SK-N-MC (cell line): ENCODE measurements at regions not wholly inside any gene's neighbourhood (a gene's known extent, or its start where the extent isn't known, plus 50 kb on each side); places are given as distances from the start of the nearest gene placed in this dataset.
"Not testable (repeated sequence)": the region's sequence is repeated elsewhere in the genome, so short reads cannot be mapped to it uniquely, and the experiment has no call there.

Source experiments
- DNase-seq: peaks from one replicate; pipeline ENCODE4 v3.0.0-alpha.2; 2011; ENCODE audit warnings: low read depth, low spot score
- H3K27ac ChIP-seq: fragments of 200-600 bp; sonication (generic); 2 replicates; pipeline ENCODE4 v1.5.1; 2016; ENCODE audit warnings: mixed run types
- H3K36me3 ChIP-seq: fragments of 200-600 bp; sonication (generic); 2 replicates; pipeline ENCODE4 v1.6.1; 2017; ENCODE audit warnings: antibody characterized with exemption, low read length, mixed read lengths; ENCODE audit not compliant: insufficient read depth
- H3K4me3 ChIP-seq: fragments of 200-600 bp; sonication (generic); 2 replicates; pipeline ENCODE4 v1.5.1; 2016
- H3K9ac ChIP-seq: fragments of 200-600 bp; sonication (generic); 2 replicates; pipeline ENCODE4 v1.8.0; 2017; ENCODE audit warnings: mixed run types, mixed read lengths; ENCODE audit not compliant: insufficient read length
- H3K9me3 ChIP-seq: fragments of 200-600 bp; sonication (generic); 2 replicates; pipeline ENCODE4 v1.6.1; 2017; ENCODE audit warnings: low read depth, mild to moderate bottlenecking, antibody characterized with exemption, low read length, moderate library complexity, mixed read lengths
- EZH2 ChIP-seq: fragments of 200-600 bp; sonication (generic); IDR thresholded peaks from one replicate; pipeline ENCODE4 v1.6.1; 2017; ENCODE audit warnings: antibody characterized with exemption
- FOXP2 ChIP-seq: optimal IDR thresholded peaks from 2 replicates; pipeline ENCODE3; 2011; ENCODE audit warnings: mild to moderate bottlenecking, moderate library complexity; ENCODE audit not compliant: insufficient read depth; ENCODE audit errors: extremely low read length, control extremely low read depth
- POLR2AphosphoS5 ChIP-seq: IDR thresholded peaks from 2 replicates; pipeline ENCODE4 v1.6.1; 2012; ENCODE audit warnings: mild to moderate bottlenecking, low read depth, low read length, borderline replicate concordance

DNA sequence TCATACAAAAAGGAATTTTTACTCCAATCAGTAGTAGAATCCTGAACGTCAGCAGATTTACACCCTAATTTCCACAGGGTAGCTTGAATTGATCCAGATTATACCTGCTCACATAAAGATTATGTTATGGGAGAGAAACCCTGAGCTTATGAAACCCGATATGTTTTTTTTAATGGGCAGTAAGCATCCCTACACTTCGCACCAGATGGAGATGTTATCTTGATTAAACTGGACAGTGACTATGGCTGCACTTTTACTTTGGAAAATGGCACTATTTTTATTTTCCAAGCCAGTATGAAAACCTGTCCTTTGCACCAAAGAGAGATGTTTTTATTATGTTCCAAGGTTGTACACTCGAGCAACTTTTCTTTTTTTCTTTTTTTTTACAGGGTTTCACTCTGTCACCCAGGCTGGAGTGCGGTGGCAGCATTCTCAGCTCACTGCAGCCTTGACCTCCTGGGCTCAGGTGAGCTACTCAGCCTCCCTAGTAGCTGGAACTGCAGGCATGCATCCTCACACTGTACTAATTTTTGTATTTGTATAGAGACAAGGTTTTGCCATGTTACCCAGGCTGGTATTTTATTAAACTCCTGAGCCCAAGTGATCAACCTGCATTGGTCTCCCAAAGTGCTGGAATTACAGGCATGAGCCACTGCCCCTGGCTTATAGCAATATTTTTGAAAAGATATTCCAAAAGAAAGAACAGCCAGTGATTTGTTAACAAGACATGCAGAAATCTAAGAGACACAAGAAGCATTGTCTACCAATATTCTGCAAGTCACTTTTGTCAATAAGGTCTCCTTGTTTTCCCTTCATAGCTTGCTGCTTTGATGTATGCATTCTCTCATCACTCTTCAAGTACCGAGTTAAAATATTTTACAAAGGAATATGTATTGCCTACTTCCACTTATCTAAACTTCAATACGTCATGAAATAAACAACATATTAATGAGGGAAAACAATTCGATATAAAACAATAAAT is 1412.6 kb downstream of the ZPLD1 start:
- no peaks in the 10 kb centered on the region for H3K9me3 ChIP-seq
- no peaks in the 10 kb centered on the region for H3K36me3 ChIP-seq
- no peak overlapping the region for H3K4me3 ChIP-seq
- DNase-seq = no peak
- no peak overlapping the region for H3K27ac ChIP-seq
- no peak for TF ChIP-seq POLR2AphosphoS5
- no peak for TF ChIP-seq EZH2
- no peak for TF ChIP-seq FOXP2
- H3K9ac ChIP-seq = no peak overlapping the region

- Histone ChIP-seq H3K36me3 (no peaks in the 10 kb centered on the region), H3K27ac (no peak overlapping the region), H3K9ac (no peak overlapping the region), H3K4me3 (no peak overlapping the region), H3K9me3 (no peaks in the 10 kb centered on the region)
- TF ChIP-seq EZH2 = no peak
- TF ChIP-seq FOXP2 = no peak
- no peak for TF ChIP-seq POLR2AphosphoS5
- no peak for DNase-seq
Observed at GRCh38 chr3:103851793-103852192, 1417.0 kb downstream of the ZPLD1 start.

DNA sequence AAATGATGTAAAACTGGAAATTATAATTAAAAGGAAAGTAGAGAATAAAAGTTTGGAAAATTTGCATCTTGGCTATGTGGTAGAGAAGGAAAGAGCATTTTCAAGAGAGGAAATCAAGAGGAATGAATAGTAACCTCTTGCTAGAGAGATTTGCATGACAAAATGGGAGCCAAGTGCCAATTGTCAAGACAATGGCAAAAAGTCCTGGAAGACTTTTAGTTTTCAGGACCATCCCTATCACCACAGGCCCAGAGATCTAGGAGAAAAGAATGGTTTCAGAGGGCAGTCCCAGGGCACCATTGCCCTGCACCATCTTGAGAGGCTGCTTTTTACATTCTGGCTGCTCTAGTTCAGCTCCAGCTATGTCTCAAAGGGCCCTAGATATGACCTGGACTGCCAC is 1427.6 kb downstream of the ZPLD1 start:
- Histone ChIP-seq H3K9me3 (no peaks in the 10 kb centered on the region), H3K27ac (no peak overlapping the region), H3K9ac (no peak overlapping the region), H3K4me3 (no peak overlapping the region), H3K36me3 (no peaks in the 10 kb centered on the region)
- no peak for DNase-seq
- TF ChIP-seq POLR2AphosphoS5 = no peak
- no peak for TF ChIP-seq EZH2

GRCh38 chr3:103863381-103863780 is 1428.6 kb downstream of the ZPLD1 start:
- no peaks in the 10 kb centered on the region for H3K9me3 ChIP-seq

GRCh38 chr3:103866113-103866512 is 1431.3 kb downstream of the ZPLD1 start:
- no peaks in the 10 kb centered on the region for H3K9me3 ChIP-seq
- no peak overlapping the region for H3K4me3 ChIP-seq
- no peaks in the 10 kb centered on the region for H3K36me3 ChIP-seq
- TF ChIP-seq FOXP2 = no peak
- no peak for TF ChIP-seq POLR2AphosphoS5
- no peak for TF ChIP-seq EZH2
- no peak for DNase-seq
- no peak overlapping the region for H3K27ac ChIP-seq
- H3K9ac ChIP-seq = no peak overlapping the region

More at GRCh38 chr3:103863381-103863780, 1428.6 kb downstream of the ZPLD1 start:
- no peak for TF ChIP-seq FOXP2
- no peak for TF ChIP-seq EZH2
- TF ChIP-seq POLR2AphosphoS5 = no peak
- Histone ChIP-seq H3K36me3 (no peaks in the 10 kb centered on the region), H3K27ac (no peak overlapping the region), H3K9ac (no peak overlapping the region), H3K4me3 (no peak overlapping the region)
- no peak for DNase-seq

DNA sequence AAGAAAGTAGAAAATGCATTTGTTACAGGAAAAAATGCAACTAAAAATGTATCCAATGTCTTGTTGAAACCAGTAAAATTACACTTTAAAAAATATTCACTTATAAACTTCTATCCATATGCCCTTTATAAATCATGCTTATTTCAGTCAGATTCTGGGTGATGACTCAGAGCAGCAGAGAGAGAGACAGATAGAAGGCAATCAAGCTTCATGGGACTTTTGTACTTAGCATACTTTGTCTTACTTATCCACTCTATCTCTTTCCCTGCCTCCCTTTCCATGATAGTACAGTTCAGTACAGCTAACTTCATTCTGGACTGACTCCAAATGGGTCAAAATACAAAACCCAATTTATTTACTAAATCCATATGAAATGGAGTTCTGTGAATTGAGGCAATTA is 1438.2 kb downstream of the ZPLD1 start:
- no peak overlapping the region for H3K27ac ChIP-seq
- H3K36me3 ChIP-seq = no peaks in the 10 kb centered on the region
- no peak overlapping the region for H3K4me3 ChIP-seq
- no peaks in the 10 kb centered on the region for H3K9me3 ChIP-seq
- no peak for DNase-seq
- TF ChIP-seq POLR2AphosphoS5 (no peak), EZH2 (no peak), FOXP2 (no peak)
- H3K9ac ChIP-seq = no peak overlapping the region

DNA sequence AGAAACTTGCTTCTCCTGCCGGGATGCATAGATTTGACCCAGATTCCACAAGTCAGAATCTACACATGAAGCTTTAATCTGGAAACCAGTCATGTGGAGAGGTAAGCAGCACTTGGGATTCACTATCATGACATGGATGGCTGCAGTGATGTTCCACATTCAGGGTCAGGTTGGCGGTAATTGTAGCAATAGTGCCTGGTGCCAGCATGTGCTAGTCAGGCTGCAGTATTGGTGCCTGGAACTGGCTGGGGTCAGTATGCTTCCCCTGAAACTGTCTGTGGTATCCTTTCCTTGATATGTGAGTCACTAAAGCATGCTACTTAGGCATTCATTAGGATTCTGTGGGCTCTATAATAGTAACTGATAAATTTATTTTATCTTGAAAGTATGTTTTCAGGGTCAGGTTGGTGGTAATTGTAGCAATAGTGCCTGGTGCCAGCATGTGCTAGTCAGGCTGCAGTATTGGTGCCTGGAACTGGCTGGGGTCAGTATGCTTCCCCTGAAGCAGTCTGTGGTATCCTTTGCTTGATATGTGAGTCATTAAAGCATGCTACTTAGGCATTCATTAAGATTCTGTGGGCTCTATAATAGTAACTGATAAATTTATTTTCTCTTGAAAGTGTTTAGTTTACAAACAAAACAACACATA is 1439.2 kb downstream of the ZPLD1 start:
- Histone ChIP-seq H3K9me3 (no peaks in the 10 kb centered on the region), H3K9ac (no peak overlapping the region), H3K4me3 (no peak overlapping the region), H3K36me3 (no peaks in the 10 kb centered on the region), H3K27ac (no peak overlapping the region)
- TF ChIP-seq EZH2 = no peak
- TF ChIP-seq POLR2AphosphoS5 = no peak
- no peak for TF ChIP-seq FOXP2
- DNase-seq = no peak

- H3K36me3 ChIP-seq, DNase-seq, H3K27ac ChIP-seq, H3K9me3 ChIP-seq, H3K9ac ChIP-seq, H3K4me3 ChIP-seq: not testable (repeated sequence)
Observed at GRCh38 chr3:103881809-103882208, 1447.0 kb downstream of the ZPLD1 start.

- Histone ChIP-seq H3K27ac (no peak overlapping the region), H3K4me3 (no peak overlapping the region), H3K36me3 (no peaks in the 10 kb centered on the region), H3K9me3 (no peaks in the 10 kb centered on the region), H3K9ac (no peak overlapping the region)
- no peak for DNase-seq
- TF ChIP-seq FOXP2 (no peak), EZH2 (no peak), POLR2AphosphoS5 (no peak)
Observed at GRCh38 chr3:103889675-103890074, 1454.9 kb downstream of the ZPLD1 start.
